SK-N-SH (cell line): ENCODE measurements at regions not wholly inside any gene's neighbourhood (a gene's known extent, or its start where the extent isn't known, plus 50 kb on each side); places are given as distances from the start of the nearest gene placed in this dataset.

Source experiments
- CHD2 ChIP-seq: fragments of 150-350 bp; IDR thresholded peaks from 2 replicates; pipeline ENCODE4 v1.6.1; 2018; ENCODE audit warnings: low read length; ENCODE audit not compliant: partially characterized antibody
- CTCF ChIP-seq: fragments of 200-600 bp; sonication (generic); IDR thresholded peaks from 2 replicates; pipeline ENCODE4 v1.6.1; 2017; ENCODE audit warnings: antibody characterized with exemption, mild to moderate bottlenecking, moderate library complexity
- ELF1 ChIP-seq: IDR thresholded peaks from 2 replicates; pipeline ENCODE4 v1.4.0; 2012
- EP300 ChIP-seq, 2 experiments: IDR thresholded peaks; 2 replicates each; pipeline versions ENCODE4 v1.4.0 to v1.6.1; 2012; ENCODE audit warnings: borderline replicate concordance in 1 of 2, low read depth in 1 of 2, low read length in 1 of 2
- FOXJ3 ChIP-seq: sonication (generic); formaldehyde crosslinking; IDR thresholded peaks from 2 replicates; pipeline ENCODE4 v1.5.1; 2020; ENCODE audit warnings: mild to moderate bottlenecking, missing genetic modification reagents
- POLR2AphosphoS5 ChIP-seq: IDR thresholded peaks from 2 replicates; pipeline ENCODE4 v1.6.1; 2012; ENCODE audit warnings: low read depth, low read length
- RAD21 ChIP-seq: IDR thresholded peaks from 2 replicates; pipeline ENCODE4 v1.6.1; 2012; ENCODE audit warnings: mild to moderate bottlenecking, low read length
- REST ChIP-seq: IDR thresholded peaks from 2 replicates; pipeline ENCODE4 v1.6.1; 2012; ENCODE audit warnings: mild to moderate bottlenecking, low read depth, low read length, moderate library complexity
- TAF1 ChIP-seq: IDR thresholded peaks from 2 replicates; pipeline ENCODE4 v1.6.1; 2012; ENCODE audit warnings: low read depth, mild to moderate bottlenecking, low read length, moderate library complexity, borderline replicate concordance
- TCF12 ChIP-seq: IDR thresholded peaks from 2 replicates; pipeline ENCODE4 v1.4.0; 2012
- TEAD4 ChIP-seq: IDR thresholded peaks from 2 replicates; pipeline ENCODE4 v1.4.0; 2012; ENCODE audit warnings: mild to moderate bottlenecking, borderline replicate concordance; ENCODE audit not compliant: insufficient read depth
- TF ChIP-seq, protein P1 (sequence below): fragments of 150-350 bp; IDR thresholded peaks from 2 replicates; pipeline ENCODE4 v1.6.1; 2017; ENCODE audit warnings: antibody characterized with exemption, low read length, low read depth, borderline replicate concordance

- no peak for TF ChIP-seq TCF12
- TF ChIP-seq RAD21, result no peak
- TF ChIP-seq, protein P1, sequence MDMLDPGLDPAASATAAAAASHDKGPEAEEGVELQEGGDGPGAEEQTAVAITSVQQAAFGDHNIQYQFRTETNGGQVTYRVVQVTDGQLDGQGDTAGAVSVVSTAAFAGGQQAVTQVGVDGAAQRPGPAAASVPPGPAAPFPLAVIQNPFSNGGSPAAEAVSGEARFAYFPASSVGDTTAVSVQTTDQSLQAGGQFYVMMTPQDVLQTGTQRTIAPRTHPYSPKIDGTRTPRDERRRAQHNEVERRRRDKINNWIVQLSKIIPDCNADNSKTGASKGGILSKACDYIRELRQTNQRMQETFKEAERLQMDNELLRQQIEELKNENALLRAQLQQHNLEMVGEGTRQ, result no peak
- TF ChIP-seq ELF1, result no peak
- no peak for TF ChIP-seq CTCF
- TF ChIP-seq POLR2AphosphoS5, result no peak
- TF ChIP-seq CHD2, result no peak
- TF ChIP-seq TEAD4, result no peak
- TF ChIP-seq REST, result no peak
- TF ChIP-seq EP300 (IDR thresholded peaks at IDR 0.05; ENCODE audit: borderline replicate concordance in 1 of 2, low read depth in 1 of 2, low read length in 1 of 2), result no peak
- TF ChIP-seq FOXJ3 (CRISPR knock-in tag), result no peak
- no peak for TF ChIP-seq TAF1
Observed at GRCh38 chr3:34396956-34397355, 598.5 kb downstream of the PDCD6IP start.
